GM18907 (cell line): ENCODE measurements at regions not wholly inside any gene's neighbourhood (a gene's known extent, or its start where the extent isn't known, plus 50 kb on each side); places are given as distances from the start of the nearest gene placed in this dataset.
"Not testable (repeated sequence)": the region's sequence is repeated elsewhere in the genome, so short reads cannot be mapped to it uniquely, and the experiment has no call there.

Experiments
- ATAC-seq: cut with Tn5 transposase; IDR thresholded peaks from one replicate; pipeline ENCODE4 v1.9.1; 2021; ENCODE audit warnings: mild to moderate bottlenecking, moderate library complexity; ENCODE audit not compliant: unreplicated experiment

GRCh38 chr4:117661091-117662072 is 372.9 kb upstream of the NDST3 start:
- no peak for ATAC-seq

- ATAC-seq = no peak
Observed at GRCh38 chr4:117664706-117665444, 369.4 kb upstream of the NDST3 start.

DNA sequence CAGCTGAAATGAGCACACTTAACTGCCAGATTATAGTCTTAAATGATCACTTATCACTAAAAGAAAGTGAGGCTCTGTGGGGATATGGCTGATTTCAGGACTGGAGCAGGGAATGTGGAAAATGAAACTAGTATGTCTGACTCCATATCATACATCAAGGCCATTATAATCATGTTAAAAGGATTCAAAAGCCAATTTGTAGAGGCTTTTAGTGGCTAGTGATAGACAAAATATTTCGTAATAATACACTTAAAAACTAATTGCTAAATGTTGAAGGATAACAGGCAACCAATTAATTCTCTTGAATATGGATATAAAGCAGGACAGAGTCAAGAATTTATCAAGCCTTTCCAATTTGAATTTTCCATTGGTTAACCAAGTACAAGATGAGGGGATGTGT is 358.1 kb upstream of the NDST3 start:
- ATAC-seq = no peak

DNA sequence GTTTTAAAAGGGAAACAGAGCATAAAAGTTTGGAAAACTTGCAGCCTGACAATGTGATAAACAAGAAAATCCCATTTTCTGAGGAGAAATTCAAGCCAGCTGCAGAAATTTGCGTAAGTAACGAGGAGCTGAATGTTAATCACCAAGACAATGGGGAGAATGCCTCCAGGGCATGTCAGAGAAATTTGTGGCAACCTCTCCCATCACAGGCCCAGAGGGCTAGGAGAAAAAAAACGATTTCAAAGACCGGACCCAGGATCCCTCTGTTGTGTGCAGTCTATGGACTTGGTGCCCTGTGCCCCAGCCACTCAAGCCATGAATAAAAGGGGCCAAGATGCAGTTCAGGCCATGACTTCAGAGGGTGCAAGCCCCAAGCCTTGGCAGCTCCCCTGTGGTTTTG is 355.4 kb upstream of the NDST3 start:
- no peak for ATAC-seq

DNA sequence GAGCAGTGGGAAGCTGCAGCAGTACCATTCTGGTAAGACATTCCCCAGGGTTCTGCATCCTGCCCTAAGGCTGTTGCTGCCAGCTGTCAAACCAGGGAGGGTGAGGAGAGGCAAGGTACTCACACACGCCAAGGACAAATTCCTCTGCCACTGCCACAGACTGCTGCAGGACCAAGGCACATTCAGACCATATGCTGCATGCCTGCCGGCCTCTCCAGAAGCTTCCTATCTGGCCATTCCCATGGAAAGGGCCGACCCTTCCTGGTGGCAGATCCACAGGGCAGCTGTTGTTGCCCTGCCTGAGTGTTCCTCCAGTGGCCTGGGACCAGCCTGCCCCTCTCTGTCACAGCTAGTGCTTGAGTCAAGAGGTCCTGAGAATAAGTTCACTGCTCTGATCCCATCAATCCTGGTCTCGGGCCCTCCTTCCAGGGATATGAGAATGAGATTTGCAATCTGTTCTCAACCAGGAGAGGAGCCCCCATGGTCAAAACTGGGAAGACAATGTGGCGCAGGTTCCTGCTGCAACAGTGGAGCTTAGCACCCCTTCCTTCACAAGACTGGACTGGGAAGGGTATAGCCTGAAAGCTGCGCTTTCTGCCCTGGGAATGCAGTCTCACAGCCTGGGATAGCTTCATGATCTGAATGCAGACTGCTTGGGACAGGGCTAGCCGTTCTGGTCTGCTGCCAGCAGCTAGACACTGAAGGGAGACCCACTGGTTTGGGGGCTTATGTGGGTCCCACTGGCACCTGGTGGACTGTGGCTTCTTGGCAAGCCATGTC is 342.5 kb upstream of the NDST3 start:
- ATAC-seq = no peak

DNA sequence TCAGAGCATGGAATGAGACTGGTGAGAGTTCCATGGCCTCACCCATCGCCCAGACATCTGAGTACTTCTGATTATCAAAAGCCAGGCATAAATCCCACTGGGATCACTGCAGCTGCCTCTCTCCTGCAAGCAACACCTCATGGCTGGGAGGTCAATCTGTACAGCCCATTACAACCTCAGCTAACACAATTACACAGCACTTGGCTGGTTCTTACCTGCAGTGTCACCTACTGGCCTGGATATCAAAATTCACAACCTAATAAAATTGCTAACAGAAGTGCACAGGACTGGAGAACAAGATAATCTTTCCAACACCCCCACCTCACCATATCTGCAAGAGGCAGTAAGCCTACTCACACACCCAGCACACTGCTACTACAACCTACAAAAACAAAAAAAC is 341.7 kb upstream of the NDST3 start:
- ATAC-seq = no peak

GRCh38 chr4:117699595-117699994 is 334.7 kb upstream of the NDST3 start:
- ATAC-seq = no peak

GRCh38 chr4:117700111-117700892 is 334.0 kb upstream of the NDST3 start:
- no peak for ATAC-seq

- no peak for ATAC-seq
Observed at GRCh38 chr4:117702353-117702752, 331.9 kb upstream of the NDST3 start.

DNA sequence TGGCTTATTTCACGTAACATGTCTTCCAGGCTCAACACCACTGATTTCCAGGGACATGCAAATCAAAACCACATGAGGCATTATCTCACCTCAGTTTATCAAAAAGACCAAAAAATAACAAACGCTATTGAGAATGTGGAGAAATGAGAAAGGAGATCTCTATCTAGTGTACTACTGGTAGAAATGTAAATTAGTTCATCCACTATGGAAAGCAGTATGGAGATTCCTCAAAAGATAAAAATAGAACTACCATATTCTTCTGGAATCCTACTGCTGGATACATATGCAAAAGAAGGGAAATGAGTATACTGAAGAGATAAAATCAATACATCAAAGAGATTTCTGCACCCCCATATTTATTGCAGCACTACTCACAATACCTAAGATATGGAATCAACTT is 329.6 kb upstream of the NDST3 start:
- ATAC-seq = no peak

DNA sequence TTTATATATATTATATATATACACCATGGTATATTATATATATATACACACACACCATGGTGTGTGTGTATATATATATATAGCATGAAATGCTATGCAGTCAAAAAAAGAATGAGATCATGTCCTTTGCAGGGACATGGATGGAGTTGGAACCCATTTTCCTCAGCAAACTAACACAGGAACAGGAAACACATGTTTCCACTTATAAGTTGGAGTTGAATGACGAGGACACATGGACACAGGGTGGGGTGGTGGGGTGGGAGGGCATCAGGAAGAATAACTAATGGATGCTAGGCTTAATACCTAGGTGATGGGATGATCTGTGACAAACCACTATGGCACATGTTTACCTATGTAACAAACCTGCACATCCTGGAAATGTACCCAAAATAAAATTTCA is 293.6 kb upstream of the NDST3 start:
- ATAC-seq = no peak

GRCh38 chr4:117745379-117745778 is 288.9 kb upstream of the NDST3 start:
- ATAC-seq = not testable (repeated sequence)

DNA sequence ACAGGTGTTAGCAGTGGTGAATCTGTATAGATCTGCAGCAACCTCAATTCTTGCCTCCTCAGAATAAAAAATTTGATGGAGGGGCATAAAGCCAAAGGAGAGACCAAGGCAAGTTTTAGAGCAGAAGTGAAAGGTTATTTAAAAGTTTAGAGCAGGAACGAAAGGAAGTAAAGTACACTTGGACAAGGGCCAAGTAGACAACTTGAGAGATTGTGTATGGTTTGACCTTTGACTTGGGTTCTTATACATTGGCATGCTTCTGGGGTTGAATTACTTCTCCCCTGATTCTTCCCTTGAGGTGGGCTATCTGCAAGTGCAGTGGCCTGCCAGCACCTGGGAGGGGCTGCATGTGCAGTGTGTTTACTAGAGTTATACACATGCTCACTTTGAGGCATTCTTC is 278.8 kb upstream of the NDST3 start:
- no peak for ATAC-seq

DNA sequence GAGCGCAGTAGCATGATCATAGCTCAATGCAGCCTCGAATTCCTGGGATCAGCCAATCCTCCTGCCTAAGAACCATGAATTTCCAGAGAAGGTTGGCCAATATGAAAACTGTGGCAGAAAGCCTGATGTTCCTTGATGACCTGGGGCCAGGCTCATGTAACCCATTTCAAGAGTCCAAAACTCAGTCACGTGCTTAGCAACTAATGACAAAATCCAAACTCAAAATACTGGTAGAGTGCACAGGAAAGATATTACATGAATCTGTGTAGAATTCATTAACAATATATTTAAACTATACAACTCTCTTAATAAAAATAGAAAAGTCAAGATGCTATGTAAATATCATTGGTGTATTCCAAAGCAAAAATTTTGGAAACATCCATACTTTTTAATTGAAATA is 265.7 kb upstream of the NDST3 start:
- no peak for ATAC-seq

GRCh38 chr4:117770269-117771102 is 263.8 kb upstream of the NDST3 start:
- no peak for ATAC-seq

GRCh38 chr4:117771647-117772337 is 262.5 kb upstream of the NDST3 start:
- ATAC-seq = no peak

GRCh38 chr4:117773064-117773936 is 261.0 kb upstream of the NDST3 start:
- no peak for ATAC-seq

DNA sequence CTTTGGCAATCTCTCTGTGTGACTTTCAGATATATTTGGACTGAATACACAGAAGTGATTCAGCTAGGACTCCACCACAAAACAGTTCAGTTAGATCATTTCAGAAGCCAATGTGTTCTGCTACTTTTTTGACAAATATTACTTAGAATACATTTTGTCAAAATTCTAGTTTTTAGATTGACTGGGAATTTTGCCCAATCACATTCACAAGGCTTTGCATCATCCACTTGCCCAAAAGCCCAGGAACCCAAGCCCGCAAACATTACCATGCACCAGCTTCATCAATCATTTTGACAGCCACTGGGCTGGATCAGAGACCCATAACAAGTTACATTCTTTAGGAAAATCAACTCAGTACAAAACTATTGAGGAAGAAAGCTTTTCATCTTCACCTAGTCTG is 256.6 kb upstream of the NDST3 start:
- no peak for ATAC-seq
